Neural cell (in vitro differentiated cells): ENCODE measurements at regions not wholly inside any gene's neighbourhood (a gene's known extent, or its start where the extent isn't known, plus 50 kb on each side); places are given as distances from the start of the nearest gene placed in this dataset.

Source experiments
- H2AFZ ChIP-seq: fragments of 200-600, 300-800 bp; sonication (generic), shearing (Covaris generic); 2 replicates; pipeline ENCODE4 v1.6.0; 2014; ENCODE audit warnings: low read depth, mild to moderate bottlenecking, antibody characterized with exemption, low read length, moderate library complexity
- H3F3A ChIP-seq: fragments of 200-600 bp; shearing (Covaris generic); 2 replicates; pipeline ENCODE4 v1.6.1; 2016; ENCODE audit warnings: mild to moderate bottlenecking, moderate library complexity, mixed read lengths, antibody characterized with exemption, low read length; ENCODE audit not compliant: insufficient read depth, poor library complexity, severe bottlenecking
- H3K27ac ChIP-seq: fragments of 200-600, 300-800 bp; sonication (generic), shearing (Covaris generic); 2 replicates; pipeline ENCODE4 v1.5.1; 2014; ENCODE audit warnings: mild to moderate bottlenecking, low read length, moderate library complexity
- H3K27me3 ChIP-seq: fragments of 300-800, 200-600 bp; sonication (generic), shearing (Covaris generic); 2 replicates; pipeline ENCODE4 v1.6.0; 2014; ENCODE audit warnings: mild to moderate bottlenecking, low read depth, low read length, moderate library complexity; ENCODE audit not compliant: insufficient read depth
- H3K36me3 ChIP-seq: fragments of 300-800, 200-600 bp; sonication (generic), shearing (Covaris generic); 2 replicates; pipeline ENCODE4 v1.5.1; 2014; ENCODE audit warnings: mild to moderate bottlenecking, antibody characterized with exemption, low read length, moderate library complexity; ENCODE audit not compliant: insufficient read depth
- H3K4me2 ChIP-seq: fragments of 300-800, 200-600 bp; sonication (generic), shearing (Covaris generic); 2 replicates; pipeline ENCODE4 v1.6.0; 2014; ENCODE audit warnings: mild to moderate bottlenecking, low read length
- H3K4me3 ChIP-seq: fragments of 300-800, 200-600 bp; sonication (generic), shearing (Covaris generic); 2 replicates; pipeline ENCODE4 v1.5.1; 2014; ENCODE audit warnings: mild to moderate bottlenecking, low read length, moderate library complexity
- H3K79me2 ChIP-seq: fragments of 200-600 bp; shearing (Covaris generic); replicated peaks from 2 replicates; pipeline ENCODE4 v1.6.0; 2014; ENCODE audit warnings: mild to moderate bottlenecking, low read length, moderate library complexity; ENCODE audit not compliant: insufficient read depth
- H3K9ac ChIP-seq: fragments of 300-800, 200-600 bp; sonication (generic), shearing (Covaris generic); 2 replicates; pipeline ENCODE4 v1.6.1; 2016; ENCODE audit warnings: mild to moderate bottlenecking, low read length, mixed read lengths
- H3K9me2 ChIP-seq: fragments of 200-600 bp; shearing (Covaris generic); 2 replicates; pipeline ENCODE4 v1.6.1; 2016; ENCODE audit warnings: mild to moderate bottlenecking, low read length, mixed read lengths; ENCODE audit not compliant: insufficient read depth
- H3K9me3 ChIP-seq: fragments of 200-600, 300-800 bp; sonication (generic), shearing (Covaris generic); 2 replicates; pipeline ENCODE4 v1.6.1; 2016; ENCODE audit warnings: mild to moderate bottlenecking, mixed run types, low read length, moderate library complexity, mixed read lengths
- H4K20me1 ChIP-seq: fragments of 200-600 bp; shearing (Covaris generic); 2 replicates; pipeline ENCODE4 v1.6.1; 2016; ENCODE audit warnings: mild to moderate bottlenecking, mixed run types; ENCODE audit not compliant: insufficient read depth
- EP300 ChIP-seq: fragments of 450-650 bp; conservative IDR thresholded peaks from 2 replicates; pipeline ENCODE4 v1.6.1; 2014; ENCODE audit warnings: antibody characterized with exemption, mild to moderate bottlenecking, moderate library complexity; ENCODE audit not compliant: poor library complexity, severe bottlenecking
- EZH2 ChIP-seq: fragments of 200-600, 300-800 bp; shearing (Covaris generic), sonication (generic); IDR thresholded peaks from 2 replicates; pipeline ENCODE4 v1.6.1; 2014; ENCODE audit warnings: antibody characterized with exemption, low read length, borderline replicate concordance, mild to moderate bottlenecking; ENCODE audit not compliant: insufficient read depth, poor library complexity, severe bottlenecking
- MXI1 ChIP-seq: fragments of 450-650 bp; conservative IDR thresholded peaks from 2 replicates; pipeline ENCODE4 v1.6.1; 2014; ENCODE audit warnings: antibody characterized with exemption, mild to moderate bottlenecking; ENCODE audit not compliant: poor library complexity, severe bottlenecking
- POLR2AphosphoS5 ChIP-seq: IDR thresholded peaks from 2 replicates; pipeline ENCODE4 v1.6.1; 2012
- RAD21 ChIP-seq: fragments of 450-650 bp; conservative IDR thresholded peaks from 2 replicates; pipeline ENCODE4 v1.6.1; 2014; ENCODE audit warnings: antibody characterized with exemption, mild to moderate bottlenecking, moderate library complexity
- SMC3 ChIP-seq: fragments of 450-650 bp; conservative IDR thresholded peaks from 2 replicates; pipeline ENCODE4 v1.6.1; 2014; ENCODE audit warnings: antibody characterized with exemption, mild to moderate bottlenecking, moderate library complexity; ENCODE audit not compliant: poor library complexity
- TAF1 ChIP-seq: IDR thresholded peaks from 2 replicates; pipeline ENCODE4 v1.6.1; 2012; ENCODE audit warnings: low read depth
- TF ChIP-seq, protein P1 (sequence below): IDR thresholded peaks from 2 replicates; pipeline ENCODE4 v1.6.1; 2012; ENCODE audit warnings: borderline replicate concordance
- TF ChIP-seq, protein P2 (sequence below): fragments of 450-650 bp; IDR thresholded peaks from 2 replicates; pipeline ENCODE4 v1.5.1; 2014; ENCODE audit warnings: antibody characterized with exemption, mild to moderate bottlenecking, moderate library complexity; ENCODE audit not compliant: poor library complexity, severe bottlenecking

DNA sequence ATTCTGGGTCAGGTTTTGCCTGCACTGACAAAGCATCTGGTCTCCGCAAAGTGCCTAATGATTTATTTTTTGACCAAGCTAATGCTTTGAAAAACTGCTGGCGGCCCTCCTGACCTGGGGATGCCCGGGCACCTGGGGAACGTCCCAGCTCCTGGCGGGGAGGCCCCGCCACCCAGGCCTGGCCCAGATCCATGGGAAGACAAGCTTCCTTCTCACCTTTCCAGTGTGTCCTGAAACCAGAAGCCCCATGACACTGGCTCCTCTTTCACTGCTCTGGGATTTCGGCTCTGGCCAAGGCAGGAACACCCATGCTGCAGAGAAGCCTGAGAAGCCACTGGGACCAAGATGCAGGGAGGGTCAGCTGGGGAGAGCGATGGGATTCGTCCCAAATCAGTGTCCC is 144.1 kb downstream of the SEC61B start:
- no peaks in the 10 kb centered on the region for H3K36me3 ChIP-seq

DNA sequence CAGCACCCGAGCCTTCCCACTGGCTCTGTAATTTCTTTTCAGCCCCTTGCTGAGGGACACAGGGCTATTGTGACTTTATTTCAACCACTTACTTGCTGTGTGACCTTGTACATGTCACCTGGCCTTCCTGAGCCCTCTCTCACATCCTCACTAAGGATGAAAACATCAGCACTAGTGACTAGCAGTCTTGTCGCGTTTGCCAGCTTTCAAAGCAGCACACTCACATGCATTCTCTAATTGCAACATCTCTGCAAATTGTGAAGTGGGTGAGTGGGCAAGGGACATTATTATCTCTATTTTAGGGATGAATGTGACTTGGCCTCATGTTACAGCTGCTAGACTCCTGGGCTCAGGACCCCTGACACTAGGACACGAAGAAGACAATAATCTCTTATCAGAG is 144.5 kb downstream of the SEC61B start:
- no peak overlapping the region for H3K27ac ChIP-seq
- no peak overlapping the region for H3K4me2 ChIP-seq
- no peaks in the 10 kb centered on the region for H3K27me3 ChIP-seq
- H3F3A ChIP-seq, result no peaks in the 10 kb centered on the region
- H3K79me2 ChIP-seq, result no peaks in the 10 kb centered on the region
- H3K4me3 ChIP-seq, result no peak overlapping the region
- no peaks in the 10 kb centered on the region for H3K36me3 ChIP-seq
- TF ChIP-seq RAD21, result no peak
- no peak for TF ChIP-seq MXI1
- no peak for TF ChIP-seq POLR2AphosphoS5
- TF ChIP-seq, protein P1, sequence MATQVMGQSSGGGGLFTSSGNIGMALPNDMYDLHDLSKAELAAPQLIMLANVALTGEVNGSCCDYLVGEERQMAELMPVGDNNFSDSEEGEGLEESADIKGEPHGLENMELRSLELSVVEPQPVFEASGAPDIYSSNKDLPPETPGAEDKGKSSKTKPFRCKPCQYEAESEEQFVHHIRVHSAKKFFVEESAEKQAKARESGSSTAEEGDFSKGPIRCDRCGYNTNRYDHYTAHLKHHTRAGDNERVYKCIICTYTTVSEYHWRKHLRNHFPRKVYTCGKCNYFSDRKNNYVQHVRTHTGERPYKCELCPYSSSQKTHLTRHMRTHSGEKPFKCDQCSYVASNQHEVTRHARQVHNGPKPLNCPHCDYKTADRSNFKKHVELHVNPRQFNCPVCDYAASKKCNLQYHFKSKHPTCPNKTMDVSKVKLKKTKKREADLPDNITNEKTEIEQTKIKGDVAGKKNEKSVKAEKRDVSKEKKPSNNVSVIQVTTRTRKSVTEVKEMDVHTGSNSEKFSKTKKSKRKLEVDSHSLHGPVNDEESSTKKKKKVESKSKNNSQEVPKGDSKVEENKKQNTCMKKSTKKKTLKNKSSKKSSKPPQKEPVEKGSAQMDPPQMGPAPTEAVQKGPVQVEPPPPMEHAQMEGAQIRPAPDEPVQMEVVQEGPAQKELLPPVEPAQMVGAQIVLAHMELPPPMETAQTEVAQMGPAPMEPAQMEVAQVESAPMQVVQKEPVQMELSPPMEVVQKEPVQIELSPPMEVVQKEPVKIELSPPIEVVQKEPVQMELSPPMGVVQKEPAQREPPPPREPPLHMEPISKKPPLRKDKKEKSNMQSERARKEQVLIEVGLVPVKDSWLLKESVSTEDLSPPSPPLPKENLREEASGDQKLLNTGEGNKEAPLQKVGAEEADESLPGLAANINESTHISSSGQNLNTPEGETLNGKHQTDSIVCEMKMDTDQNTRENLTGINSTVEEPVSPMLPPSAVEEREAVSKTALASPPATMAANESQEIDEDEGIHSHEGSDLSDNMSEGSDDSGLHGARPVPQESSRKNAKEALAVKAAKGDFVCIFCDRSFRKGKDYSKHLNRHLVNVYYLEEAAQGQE, result no peak
- TF ChIP-seq, protein P2, sequence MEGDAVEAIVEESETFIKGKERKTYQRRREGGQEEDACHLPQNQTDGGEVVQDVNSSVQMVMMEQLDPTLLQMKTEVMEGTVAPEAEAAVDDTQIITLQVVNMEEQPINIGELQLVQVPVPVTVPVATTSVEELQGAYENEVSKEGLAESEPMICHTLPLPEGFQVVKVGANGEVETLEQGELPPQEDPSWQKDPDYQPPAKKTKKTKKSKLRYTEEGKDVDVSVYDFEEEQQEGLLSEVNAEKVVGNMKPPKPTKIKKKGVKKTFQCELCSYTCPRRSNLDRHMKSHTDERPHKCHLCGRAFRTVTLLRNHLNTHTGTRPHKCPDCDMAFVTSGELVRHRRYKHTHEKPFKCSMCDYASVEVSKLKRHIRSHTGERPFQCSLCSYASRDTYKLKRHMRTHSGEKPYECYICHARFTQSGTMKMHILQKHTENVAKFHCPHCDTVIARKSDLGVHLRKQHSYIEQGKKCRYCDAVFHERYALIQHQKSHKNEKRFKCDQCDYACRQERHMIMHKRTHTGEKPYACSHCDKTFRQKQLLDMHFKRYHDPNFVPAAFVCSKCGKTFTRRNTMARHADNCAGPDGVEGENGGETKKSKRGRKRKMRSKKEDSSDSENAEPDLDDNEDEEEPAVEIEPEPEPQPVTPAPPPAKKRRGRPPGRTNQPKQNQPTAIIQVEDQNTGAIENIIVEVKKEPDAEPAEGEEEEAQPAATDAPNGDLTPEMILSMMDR, result no peak
- no peak for TF ChIP-seq EP300
- no peak for TF ChIP-seq EZH2
- no peak for TF ChIP-seq TAF1
- H4K20me1 ChIP-seq, result no peaks in the 10 kb centered on the region
- H3K9me2 ChIP-seq, result no peaks in the 10 kb centered on the region
- no peak overlapping the region for H2AFZ ChIP-seq
- H3K9ac ChIP-seq, result no peak overlapping the region
- H3K9me3 ChIP-seq, result no peaks in the 10 kb centered on the region

More for the DNA sequence above, 144.1 kb downstream of the SEC61B start:
- no peaks in the 10 kb centered on the region for H3K9me3 ChIP-seq
- H3K79me2 ChIP-seq, result no peaks in the 10 kb centered on the region
- no peak overlapping the region for H3K4me2 ChIP-seq
- no peaks in the 10 kb centered on the region for H4K20me1 ChIP-seq
- no peak overlapping the region for H3K9ac ChIP-seq
- H2AFZ ChIP-seq, result no peak overlapping the region
- H3K27ac ChIP-seq, result no peak overlapping the region
- TF ChIP-seq, protein P2, result no peak
- no peak for TF ChIP-seq RAD21
- no peak for TF ChIP-seq MXI1
- no peak for TF ChIP-seq SMC3
- H3K9me2 ChIP-seq, result no peaks in the 10 kb centered on the region
- no peaks in the 10 kb centered on the region for H3K27me3 ChIP-seq
- no peaks in the 10 kb centered on the region for H3F3A ChIP-seq
- no peak overlapping the region for H3K4me3 ChIP-seq
